HG02610 (cell line): ENCODE measurements at regions not wholly inside any gene's neighbourhood (a gene's known extent, or its start where the extent isn't known, plus 50 kb on each side); places are given as distances from the start of the nearest gene placed in this dataset.

Experiments used
- ATAC-seq: cut with Tn5 transposase; IDR thresholded peaks from one replicate; pipeline ENCODE4 v1.9.1; 2021; ENCODE audit warnings: mild to moderate bottlenecking, moderate library complexity; ENCODE audit not compliant: unreplicated experiment

DNA sequence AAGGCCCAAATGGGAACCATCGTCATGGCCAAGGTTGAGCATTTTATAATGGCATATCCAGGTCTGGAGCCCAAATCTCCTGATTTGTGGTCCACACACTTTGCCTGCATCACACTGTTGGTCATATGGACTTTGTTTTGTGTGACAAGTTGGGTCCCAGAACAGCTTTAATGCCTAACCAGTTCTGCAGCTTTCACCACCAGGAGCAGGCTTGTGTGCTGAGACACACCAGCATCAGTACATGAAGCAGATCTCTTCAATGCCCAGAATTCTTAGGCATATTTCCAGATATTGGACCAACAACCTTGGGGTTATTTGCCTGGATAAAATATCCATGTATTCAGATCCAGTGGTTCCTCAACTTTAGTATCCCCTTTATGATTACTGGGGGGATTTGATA is 371.3 kb downstream of the FBXW7 start:
- no peak for ATAC-seq

DNA sequence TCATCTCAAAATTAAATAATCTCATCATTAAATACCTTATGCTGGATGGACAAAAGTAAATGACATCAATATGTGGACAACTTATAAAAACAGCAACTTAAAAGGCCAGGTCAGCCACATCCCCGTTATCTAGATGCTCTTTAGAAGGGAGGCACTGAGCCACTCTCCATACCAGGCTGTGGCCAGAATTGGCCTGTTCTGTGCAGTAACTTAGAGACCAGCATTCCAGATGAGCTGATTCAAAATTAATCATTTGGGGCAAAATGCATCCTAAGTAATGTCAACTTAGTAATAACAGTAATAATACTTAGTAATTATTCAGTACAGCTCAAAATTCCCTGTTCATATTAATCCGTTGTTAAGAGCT is 373.6 kb downstream of the FBXW7 start:
- no peak for ATAC-seq

DNA sequence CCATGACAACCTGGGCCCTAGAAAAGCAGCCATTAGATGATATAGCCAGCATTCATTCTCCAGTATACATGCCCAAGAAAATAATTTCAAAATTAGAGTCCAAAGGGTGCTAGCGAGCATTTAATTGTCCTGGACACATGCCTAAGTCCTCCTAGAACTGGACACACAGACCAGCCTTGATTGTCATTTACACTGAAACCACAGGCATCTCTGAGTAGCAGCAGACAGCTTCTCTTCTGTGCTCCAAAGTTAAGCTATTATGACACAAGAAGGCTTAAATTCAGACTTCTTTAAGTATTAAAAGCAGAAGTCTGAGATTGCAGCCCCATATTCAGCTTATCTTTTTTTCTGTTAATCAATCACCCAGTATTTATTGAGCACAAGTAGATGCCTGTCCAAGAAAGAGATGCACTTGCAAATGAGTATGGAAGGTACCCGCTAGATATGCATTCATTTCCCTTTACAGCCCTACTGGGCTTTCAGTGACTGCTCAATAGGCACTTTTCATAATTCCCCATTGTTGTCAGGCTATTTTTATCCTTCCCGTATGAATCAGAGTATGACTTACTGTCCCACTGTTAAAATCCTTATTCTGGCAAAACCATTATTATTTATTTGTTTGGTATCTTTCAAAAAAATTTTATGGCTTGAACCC is 374.1 kb downstream of the FBXW7 start:
- no peak for ATAC-seq

DNA sequence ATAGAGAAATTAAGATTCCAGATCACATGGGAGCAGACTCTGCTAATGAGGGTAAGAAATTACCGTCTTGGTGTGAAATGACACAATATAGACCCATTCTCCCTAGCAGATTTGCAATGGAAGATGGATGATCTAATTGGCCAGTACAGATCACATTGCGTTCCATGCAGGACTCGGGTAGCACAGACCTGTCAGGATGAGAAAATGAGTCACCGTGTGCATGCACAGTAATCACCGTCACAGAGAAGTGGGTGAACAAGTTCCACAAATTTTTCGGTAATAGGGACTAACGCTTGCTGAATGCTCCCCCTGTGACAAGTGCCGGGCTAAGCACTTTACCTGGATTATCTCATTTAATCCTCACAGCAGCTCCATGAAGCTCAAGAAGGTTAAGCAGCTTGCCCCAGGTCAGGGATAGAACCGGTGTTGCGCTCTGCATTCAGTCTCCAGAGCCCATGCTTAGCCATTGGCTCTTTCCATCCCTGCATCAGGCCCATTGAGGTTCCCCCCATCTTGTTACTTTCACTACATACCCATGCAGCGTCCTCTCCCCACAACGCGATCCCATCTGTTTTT is 375.6 kb downstream of the FBXW7 start:
- ATAC-seq: no peak

DNA sequence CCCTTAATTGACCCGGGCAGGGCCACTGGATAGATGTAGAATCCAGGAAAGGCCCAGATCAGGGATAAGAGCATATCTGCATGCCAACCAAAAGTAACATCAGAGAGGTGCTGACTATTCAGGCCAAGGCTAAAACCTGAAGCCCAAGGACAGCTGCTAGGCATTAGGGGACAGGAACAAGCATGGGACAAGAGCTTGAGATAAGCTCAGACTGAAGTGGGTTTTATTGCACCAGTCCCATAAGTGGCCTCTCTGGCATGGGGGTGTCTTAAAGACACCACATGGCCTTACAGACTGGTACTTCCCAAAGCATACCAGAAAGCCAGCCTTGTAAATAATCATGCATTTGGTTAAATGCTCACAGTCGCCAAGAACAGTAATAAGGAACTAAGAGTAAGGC is 376.1 kb downstream of the FBXW7 start:
- no peak for ATAC-seq

DNA sequence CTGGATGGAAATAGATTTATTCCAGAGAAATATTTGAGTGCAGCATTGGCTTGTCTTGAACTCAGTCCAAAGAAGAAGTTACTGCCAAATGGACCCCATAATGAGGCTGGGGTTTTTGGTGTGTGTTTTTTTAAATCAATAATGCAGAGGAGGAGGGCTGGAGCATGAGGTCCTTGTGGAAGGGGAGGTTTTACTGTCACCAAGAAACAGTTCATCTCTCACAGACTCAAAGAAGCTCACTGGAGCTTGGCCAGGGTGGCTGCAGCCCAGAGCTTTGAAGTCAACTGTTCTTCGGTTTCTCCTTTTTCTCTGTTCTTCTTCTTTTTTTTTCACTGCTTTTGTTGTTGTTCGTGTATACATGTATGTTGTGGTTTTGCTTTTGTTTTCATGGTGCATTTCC is 377.7 kb downstream of the FBXW7 start:
- ATAC-seq: no peak

DNA sequence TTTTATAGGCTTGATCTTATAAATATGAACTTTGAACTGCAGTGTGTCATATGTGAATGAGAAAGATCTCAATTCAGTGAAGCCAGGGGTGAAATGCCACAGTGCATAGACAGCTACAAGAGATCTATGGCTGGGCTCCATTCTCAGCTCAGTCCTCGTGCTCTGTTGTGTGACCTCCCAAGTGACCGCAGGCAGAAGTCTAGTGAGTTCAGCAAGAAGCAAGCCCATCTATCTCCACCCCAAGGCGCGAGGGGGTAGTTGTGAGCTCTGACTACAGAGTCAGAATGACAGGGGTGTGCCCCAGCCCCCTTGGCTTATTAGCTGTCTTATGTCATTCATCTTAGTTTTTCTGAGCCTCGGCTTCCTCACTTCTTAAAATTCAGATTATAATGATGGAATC is 378.3 kb downstream of the FBXW7 start:
- ATAC-seq: no peak

DNA sequence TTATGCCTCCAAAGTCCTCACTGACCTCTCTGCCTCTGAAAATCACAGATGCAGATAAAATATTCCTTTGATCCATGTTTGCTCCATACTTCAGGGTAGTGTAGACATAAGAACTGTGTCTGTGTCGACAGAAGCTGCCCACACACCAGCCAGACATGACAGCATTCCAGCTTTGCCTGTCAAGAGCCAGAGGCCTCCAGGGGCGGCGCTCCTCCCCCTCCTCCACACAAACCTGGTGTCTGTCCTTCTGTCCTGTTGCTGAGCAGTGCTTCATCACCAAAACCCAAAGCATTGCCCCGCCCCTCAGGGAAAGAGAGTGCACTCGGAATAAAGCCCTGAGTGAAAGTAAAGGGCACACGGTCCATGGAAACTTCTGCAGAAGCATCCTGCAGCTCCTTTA is 379.4 kb downstream of the FBXW7 start:
- ATAC-seq: no peak

DNA sequence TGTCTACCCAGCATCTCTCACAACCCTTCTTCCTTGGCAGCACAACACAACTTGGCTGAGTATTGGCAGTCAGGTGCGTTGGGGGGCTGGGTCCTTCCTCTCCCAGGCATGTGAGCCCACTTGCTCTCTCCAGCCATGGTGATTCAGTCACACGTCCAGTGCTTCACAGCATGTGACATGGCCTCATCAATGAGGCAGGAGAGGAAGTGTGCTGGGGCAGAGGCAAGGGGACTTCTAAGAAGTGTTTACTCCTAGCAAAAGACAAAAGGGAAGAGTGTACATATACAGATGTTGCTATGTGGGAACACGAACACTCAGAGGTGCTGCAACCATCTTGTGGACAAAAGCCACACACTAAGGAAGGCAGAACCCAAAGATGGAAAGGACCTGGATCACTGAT is 380.8 kb downstream of the FBXW7 start:
- ATAC-seq: no peak

DNA sequence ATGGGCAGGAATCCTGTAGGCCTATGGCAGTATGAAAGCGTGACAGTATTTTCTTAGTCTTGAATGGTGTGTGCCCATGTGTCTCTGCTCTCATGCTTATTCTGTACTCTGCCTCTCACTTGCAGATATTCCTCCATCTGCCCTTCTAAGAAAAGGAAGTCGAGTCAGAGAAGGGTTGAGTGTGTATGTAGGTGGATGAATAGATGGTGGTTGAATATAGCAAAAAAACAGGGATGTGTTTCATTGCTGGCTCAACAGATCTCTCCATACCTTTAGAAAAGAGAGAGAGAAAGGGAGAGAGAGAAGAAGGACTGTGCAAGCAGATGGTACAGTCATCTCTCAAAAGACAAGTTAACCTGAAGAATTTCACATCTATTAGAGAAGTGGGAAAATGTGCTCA is 381.5 kb downstream of the FBXW7 start:
- ATAC-seq: no peak

DNA sequence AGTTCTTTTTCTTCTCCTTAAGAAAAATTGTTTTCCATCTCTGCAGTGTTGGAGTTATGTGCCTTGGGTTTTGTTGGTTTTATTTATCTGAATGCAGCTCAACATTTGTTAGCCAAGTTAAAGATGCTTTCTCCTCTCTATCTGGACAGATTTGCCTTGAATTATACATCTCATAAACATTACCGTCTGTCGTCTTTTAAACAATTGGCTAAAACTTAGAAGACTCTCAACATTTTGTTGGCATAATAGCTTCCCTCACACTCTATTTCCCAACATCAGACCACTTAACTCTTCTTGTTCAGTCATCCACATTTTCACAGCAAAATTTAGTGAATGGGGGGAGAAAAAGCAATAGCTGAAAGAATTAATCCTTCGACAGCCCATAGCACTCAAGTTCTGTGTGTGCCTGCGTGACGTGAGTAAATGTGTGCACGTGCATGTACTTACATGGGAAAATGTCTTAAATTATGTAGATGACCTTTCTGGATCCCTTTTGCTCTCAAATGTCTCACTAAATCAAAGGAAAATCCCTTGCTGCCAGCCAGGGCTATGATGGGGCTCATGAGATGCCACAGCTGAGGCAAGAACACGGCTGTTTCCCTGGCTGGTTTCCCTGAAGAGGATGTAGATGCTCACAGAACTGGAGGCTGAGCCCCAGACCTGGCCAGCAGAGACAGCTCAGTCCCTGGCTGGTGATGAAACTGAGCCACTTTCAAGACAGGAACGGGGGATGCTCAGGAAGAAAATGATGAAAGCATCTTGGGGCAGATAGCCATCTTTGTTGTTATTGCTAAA is 382.2 kb downstream of the FBXW7 start:
- no peak for ATAC-seq

DNA sequence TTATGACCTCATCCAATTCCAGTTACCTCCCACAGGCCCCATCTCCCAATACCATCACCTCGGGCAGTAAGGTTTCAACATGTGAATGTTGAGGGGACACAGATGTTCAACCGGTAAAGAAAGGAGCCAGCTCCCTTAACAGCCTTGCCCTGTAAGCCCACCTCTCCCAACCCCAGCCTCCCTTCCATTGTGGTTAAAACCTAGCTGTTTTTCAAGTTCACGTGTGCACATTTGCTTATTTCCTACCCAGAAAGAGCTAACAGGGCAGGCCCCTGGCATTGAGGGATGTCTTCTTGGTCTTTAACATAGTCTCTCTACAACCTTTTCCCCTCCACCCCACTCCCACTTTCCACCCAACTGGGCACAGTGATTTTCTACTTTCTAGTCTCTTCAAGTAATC is 385.7 kb downstream of the FBXW7 start:
- no peak for ATAC-seq

DNA sequence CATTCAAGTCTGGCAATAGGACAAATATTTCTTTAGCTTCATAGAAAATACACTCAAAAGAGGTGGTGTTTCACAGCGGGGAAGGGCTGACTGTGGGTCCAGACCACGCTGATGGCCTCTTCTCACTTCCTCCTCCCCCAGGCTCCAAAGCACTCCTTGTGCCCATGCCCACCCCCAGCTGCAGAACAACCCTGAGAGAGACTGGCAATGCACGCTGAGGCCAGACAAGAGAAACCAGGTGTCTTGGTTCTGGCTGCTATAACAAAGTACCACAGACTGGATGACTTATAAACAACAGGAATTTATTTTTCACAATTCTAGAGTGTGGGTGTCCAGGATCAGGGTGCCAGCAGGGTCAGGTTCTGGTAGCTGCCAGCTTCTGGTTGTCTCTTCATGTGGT is 386.1 kb downstream of the FBXW7 start:
- ATAC-seq: no peak

DNA sequence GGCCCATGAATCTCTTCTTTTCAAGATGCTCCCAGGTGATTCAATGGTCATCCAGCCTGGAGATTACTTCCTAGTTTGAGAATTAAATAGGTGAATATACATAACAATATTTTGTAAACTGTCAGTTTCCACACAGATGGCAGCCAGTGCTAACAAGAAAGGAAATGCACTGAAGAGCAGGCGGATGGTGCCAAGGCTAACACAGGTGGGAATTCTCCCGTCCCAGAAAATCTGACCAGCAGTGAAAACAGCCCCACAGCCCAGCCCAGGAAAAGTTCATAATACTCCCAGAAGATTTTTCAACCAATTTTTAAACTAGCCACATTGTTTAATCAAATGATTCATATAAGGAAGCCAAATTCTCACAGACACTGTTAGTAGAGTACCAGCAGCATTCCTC is 387.2 kb upstream of the GATB start:
- ATAC-seq: no peak

DNA sequence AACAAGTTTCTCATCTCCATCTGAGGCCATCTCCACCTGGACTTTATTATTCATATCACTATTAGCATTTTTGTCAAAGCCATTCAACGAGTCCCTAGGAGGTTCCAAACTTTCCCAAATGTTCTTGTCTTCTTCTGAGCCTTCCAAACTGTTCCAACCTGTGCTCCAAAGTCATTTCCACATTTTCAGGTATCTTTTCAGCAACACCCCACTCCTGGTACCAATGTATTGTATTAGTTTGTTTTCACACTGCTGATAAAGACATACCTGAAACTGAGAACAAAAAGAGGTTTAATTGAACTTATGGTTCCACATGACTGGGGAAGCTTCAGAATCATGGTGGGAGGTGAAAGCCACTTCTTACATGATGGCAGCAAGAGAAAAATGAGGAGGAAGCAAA is 385.4 kb upstream of the GATB start:
- no peak for ATAC-seq

DNA sequence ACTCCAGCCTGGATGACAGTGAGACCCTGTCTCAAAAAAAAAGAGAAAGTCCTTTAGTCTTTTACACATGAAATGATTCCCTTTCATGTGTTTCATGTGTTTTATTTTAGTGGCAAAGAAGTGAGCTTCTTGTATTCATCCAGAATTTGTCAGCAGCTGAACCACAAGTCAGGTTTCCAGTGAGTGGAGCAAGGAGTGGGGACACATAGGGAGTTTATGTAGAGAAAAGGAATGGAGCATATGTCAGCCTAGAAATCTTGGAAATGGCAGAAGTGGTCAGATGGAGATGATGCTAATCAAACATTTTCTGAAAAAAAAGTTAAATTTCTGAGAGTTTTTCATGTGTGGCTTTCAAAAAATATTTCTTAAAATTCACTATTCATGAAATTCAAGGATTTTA is 383.0 kb upstream of the GATB start:
- ATAC-seq: no peak

DNA sequence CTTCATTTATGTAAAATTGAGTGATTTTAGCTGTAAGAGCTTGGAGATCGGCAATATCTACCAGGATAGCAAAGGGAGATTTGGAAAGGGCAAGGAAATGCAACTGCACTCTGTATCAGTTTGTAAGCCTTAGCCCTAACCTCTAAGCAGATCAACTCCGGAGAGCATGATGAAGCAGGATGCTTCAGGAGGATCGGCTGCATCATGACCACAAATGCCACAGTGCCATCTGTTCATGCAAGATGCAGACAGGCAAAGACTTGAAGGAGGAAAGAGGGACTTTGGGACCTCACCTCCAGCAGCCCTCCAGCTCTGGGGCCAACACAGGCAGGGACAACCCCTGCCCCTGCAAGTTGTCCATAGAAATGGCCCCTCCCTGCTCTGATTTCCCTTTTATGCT is 377.6 kb upstream of the GATB start:
- no peak for ATAC-seq

DNA sequence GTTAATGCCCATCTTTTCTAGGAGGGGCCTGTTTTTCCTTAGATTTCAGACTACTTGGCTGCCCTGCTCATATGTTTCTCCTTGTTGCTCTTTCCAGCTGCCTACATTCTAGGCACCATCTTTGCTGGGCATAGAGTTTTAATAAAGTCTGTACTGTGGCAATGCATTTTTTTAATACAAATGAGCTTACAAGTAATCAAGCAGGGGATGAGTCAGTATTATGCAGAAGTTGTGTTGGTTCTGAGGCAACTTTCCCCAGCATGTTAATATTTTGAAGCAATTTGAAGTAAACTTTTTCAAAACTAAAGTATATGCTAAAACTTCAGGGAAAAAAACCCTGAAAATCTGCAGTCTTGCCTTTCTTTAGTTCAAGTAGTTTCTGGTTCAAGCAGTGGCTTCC is 372.0 kb upstream of the GATB start:
- ATAC-seq: no peak

DNA sequence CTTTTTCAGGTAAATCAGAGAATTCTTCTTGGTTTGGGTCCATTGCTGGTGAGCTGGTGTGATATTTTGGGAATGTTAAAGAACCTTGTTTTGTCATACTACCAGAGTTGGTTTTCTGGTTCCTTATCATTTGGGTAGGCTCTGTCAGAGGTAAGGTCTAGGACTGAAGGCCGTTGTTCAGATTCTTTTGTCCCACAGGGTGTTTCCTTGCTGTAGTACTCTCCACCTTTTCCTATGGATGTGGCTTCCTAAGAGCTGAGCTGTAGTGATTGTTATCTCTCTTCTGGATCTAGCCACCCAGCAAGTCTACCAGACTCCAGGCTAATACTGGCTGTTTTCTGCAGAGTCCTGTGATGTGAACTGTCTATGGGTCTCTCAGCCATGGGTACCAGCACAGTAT is 367.5 kb upstream of the GATB start:
- ATAC-seq: no peak

DNA sequence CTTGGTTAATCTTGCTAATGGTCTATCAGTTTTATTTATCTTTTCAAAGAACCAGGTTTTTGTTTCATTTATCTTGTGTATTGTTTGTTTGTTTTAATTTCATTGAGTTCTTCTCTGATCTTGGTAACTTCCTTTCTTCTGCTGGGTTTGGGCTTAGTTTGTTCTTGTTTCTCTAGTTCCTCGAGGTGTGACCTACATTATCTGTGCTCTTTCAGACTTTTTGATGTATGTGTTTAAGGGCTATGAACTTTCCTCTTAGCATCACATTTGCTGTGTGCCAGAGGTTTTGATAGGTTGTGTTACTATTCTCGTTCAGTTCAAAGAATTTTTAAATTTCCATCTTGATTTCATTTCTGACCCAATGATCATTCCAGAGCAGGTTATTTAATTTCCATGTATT is 365.4 kb upstream of the GATB start:
- ATAC-seq: no peak

DNA sequence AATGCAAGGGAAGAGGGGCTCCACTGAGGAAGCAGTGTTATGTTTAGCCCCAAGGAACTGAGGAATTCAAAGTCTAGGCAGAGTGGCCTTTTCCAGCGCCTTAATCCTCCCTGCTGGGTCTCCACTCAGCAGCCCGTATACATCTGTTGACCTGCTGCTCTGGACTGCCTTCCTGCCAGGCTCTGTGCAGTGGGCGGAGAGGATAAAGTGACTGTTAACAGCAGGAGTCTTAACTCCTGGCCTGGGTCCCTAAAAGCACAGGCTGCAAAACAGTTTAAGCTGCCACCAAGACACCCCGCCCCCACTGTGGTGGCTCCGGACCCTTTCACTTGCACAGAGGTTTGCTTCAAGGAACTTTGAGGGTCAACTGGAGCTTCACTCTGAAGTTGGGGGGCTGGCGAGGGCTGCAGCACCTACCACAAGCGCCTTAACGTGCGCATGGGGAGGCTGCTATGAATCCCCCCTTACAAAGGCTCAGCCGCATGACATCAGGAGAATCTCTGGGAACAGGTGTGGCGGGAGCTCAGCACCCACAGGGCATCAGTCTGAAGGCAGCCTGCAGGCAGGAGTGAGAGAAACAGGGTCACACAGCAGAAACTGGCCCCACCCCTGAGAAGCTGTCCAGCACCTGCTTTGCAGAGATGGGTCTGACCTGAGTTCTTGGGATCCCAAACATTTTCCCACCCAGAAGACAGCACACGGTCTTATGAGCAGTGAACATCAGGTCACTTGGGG is 358.2 kb upstream of the GATB start:
- ATAC-seq: no peak

DNA sequence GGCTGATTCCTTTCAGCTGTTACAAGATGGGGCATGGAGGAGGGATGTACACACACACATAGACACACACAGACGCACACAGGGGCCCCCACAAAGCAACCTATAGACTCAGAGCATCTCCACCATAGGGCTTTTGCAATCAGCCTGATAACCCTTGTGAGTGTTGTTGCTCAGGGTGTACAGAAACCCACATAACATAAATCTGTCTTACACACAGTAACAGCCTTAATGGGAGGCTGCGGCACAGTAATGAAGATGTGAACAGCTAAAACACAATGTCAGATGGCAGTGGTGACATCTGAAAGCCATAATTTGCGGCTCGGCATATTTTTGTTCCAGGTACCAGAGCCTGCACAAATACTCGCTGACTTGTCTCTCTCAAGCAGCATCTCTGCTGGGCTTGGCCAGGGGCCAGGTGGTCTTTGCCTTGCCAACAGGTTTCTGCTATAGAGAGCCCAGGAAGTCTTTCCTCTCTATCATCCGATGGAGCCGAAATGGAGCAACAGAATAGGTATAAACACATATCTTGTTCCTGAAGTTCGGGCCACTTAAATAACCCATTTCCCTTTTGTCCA is 357.2 kb upstream of the GATB start:
- no peak for ATAC-seq
